GM10248 (cell line): ENCODE measurements at regions not wholly inside any gene's neighbourhood (a gene's known extent, or its start where the extent isn't known, plus 50 kb on each side); places are given as distances from the start of the nearest gene placed in this dataset.
"Not testable (repeated sequence)": the region's sequence is repeated elsewhere in the genome, so short reads cannot be mapped to it uniquely, and the experiment has no call there.

ENCODE experiments used
- CTCF ChIA-PET: fragments of 300-600 bp; sonication (Branson Sonifier 250); formaldehyde crosslinking; extraction: SDS; loops from one replicate; lab custom pipeline; 2021; ENCODE audit warnings: antibody characterized with exemption; lab: Yijun Ruan, JAX
- POLR2A ChIA-PET: fragments of 350-650 bp; sonication (Branson Sonifier 250); formaldehyde crosslinking; extraction: SDS; loops from one replicate; lab custom pipeline; 2020; ENCODE audit warnings: antibody characterized with exemption; lab: Yijun Ruan, JAX
- DNase-seq: peaks from one replicate; pipeline ENCODE4 v3.0.0; 2012; ENCODE audit errors: extremely low spot score
- TF ChIP-seq, protein P1 (sequence below): IDR thresholded peaks from 2 replicates; pipeline ENCODE4 v1.5.1; 2012; ENCODE audit warnings: mild to moderate bottlenecking, low read depth; ENCODE audit errors: extremely low read depth, missing control alignments, control extremely low read depth

DNA sequence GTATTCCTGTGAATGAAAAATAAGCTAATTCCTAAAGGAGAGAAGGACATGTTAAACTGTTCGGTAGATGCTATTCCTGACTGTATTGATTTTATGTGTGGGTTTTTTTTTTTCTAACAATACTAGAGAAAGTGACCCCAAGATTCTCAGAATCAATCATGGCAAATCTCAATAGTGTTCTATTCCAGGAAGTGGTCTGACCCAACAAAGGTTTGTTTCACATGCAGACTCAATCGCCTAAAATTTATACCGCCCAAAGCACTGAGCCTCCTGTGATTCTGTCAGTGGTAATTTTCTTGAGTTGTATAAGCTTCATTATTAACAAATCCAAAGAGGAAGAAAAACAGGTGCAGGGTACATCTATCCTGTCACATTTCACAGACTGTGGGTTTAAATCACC is 293.7 kb downstream of the SUCLA2 start:
- POLR2A ChIA-PET, result no interaction called here
- CTCF ChIA-PET, result interaction anchor here (0.8 to 1.0 kb wide), 2 partner anchors 16 to 20 kb away, joined by 3 read pairs; no protein-coding TSS in a partner anchor
- TF ChIP-seq, protein P1, sequence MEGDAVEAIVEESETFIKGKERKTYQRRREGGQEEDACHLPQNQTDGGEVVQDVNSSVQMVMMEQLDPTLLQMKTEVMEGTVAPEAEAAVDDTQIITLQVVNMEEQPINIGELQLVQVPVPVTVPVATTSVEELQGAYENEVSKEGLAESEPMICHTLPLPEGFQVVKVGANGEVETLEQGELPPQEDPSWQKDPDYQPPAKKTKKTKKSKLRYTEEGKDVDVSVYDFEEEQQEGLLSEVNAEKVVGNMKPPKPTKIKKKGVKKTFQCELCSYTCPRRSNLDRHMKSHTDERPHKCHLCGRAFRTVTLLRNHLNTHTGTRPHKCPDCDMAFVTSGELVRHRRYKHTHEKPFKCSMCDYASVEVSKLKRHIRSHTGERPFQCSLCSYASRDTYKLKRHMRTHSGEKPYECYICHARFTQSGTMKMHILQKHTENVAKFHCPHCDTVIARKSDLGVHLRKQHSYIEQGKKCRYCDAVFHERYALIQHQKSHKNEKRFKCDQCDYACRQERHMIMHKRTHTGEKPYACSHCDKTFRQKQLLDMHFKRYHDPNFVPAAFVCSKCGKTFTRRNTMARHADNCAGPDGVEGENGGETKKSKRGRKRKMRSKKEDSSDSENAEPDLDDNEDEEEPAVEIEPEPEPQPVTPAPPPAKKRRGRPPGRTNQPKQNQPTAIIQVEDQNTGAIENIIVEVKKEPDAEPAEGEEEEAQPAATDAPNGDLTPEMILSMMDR, result no peak
- DNase-seq, result no peak

DNA sequence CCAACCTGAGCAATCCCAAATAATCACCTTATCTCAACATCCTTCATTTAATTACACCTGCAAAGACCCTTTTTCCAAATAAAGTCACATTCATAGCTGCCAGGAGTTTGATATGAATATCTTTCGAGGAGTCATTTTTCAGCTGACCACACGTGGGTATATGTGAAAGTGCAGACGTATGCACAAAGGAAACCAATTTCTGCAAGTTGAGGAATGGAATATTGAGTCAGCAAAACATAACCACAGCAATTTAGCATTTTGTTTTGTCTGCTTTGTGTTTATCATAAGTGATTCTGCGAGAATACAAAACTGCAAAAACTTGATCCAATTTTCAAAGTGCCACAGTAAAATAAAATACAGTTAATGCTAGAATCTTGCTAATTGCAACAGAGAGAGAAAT is 295.9 kb downstream of the SUCLA2 start:
- no peak for DNase-seq
- ChIA-PET CTCF (interaction anchor here (0.8 kb wide), 1 partner anchor 15 kb away, joined by 4 read pairs; no protein-coding TSS in a partner anchor), POLR2A (no interaction called here)
- TF ChIP-seq, protein P1, result no peak

DNA sequence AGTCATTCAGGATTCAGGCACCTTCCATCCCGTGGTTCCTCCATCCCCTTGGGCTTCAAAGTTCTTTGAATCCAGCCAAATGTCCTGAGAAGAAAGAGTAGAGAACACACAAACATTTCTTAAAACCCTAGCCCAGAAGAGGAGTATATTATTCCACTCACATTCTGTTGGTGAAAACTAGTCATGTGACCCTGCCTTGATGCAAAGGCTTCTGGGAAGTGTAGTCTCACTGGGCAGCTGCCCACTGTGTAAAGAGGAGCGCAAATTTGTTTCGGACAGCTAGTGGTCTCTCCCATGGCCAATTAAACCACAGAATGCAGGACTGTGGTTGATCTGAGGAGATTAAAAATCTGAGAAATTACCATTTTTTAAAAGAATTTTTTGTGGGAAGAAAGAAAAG is 304.4 kb downstream of the SUCLA2 start:
- TF ChIP-seq, protein P1, result no peak
- ChIA-PET CTCF (no interaction called here), POLR2A (no interaction called here)
- DNase-seq, result no peak

DNA sequence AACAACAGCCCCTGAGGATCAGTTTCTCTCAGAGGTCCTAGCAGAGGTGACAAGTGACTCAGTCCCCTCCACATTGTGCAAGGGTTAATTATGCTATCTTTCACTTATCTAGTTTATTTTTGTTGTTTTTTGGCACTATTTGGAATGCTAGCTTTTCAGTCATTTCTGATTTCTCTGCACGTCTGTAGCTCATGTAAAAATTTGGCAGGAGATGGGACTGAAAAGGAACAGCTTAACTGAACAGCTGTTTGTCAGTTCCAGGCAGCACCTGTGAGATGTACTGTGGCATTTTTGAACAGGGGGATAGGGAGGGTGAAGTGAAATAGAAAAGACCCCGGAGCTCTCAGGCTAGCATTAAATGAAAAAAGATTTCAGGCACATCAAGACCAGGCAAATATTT is 313.5 kb downstream of the SUCLA2 start:
- ChIA-PET POLR2A (no interaction called here), CTCF (interaction anchor here (0.9 to 1.6 kb wide), 4 partner anchors 13 to 79 kb away, joined by 3 to 4 read pairs (median 3); no protein-coding TSS in a partner anchor)
- no peak for DNase-seq
- TF ChIP-seq, protein P1, result no peak

DNA sequence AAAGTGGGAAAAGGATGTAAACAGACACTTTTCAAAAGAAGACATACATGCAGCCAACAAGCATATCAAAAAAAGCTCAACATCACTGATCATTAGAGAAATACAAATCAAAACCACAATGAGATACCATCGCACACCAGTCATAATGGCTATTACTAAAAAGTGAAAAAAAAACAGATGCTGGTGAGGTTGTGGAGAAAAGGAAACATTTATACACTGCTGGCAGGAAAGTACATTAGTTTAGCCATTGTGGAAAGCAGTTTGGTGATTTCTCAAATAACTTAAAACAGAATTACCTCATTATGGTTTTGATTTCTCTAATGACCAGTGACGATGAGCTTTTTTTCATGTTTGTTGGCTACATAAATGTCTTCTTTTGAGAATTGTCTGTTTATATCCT is 315.9 kb downstream of the SUCLA2 start:
- CTCF ChIA-PET, DNase-seq, POLR2A ChIA-PET: not testable (repeated sequence)

DNA sequence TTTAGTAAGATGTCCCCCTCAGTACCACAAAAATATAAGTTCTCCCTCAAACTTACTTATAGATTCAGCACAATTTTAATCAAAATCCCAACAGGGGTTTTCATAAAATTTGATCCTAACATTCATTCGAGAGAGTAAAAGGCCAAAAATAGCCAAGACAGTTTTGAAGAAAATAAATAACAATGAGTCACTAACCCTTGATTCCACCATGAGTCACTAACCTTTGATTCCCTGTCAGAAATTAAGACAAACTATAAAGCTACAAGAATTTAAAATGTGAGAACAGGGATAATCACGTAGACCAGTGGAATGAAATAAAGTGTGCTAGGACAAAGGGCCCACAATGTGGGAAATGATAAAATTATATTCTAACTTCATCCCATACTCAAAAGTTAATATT is 320.3 kb downstream of the SUCLA2 start:
- ChIA-PET POLR2A (no interaction called here), CTCF (interaction anchor here (1.0 kb wide), 1 partner anchor 8 kb away, joined by 3 read pairs; no protein-coding TSS in a partner anchor)
- no peak for DNase-seq
- TF ChIP-seq, protein P1, result no peak

DNA sequence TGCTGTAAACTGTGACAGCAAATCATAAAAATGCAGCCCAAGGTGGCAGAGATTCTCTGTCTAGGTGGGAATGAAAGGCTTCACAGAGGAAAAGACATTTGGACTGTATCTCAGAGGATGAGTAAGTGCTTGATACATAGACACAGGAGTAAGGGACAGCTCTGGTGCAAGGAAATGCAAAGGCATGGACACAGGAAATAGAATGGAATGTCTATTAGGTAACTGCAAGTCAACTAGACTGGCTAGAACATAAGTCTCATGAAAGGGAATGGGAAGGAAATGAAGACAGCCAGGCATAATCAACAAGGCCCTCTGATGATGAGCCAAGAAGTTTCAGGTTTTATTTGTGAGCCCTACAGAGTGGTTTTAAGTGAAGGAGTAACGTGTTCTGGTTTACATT is 321.7 kb downstream of the SUCLA2 start:
- POLR2A ChIA-PET, result no interaction called here
- DNase-seq, result no peak
- CTCF ChIA-PET, result interaction anchor here (1.0 kb wide), 1 partner anchor 9 kb away, joined by 3 read pairs; no protein-coding TSS in a partner anchor
- TF ChIP-seq, protein P1, result no peak
